ENCODE measurements at regions not wholly inside any gene's neighbourhood (a gene's known extent, or its start where the extent isn't known, plus 50 kb on each side); places are given as distances from the start of the nearest gene placed in this dataset.

GRCh38 chr12:98280621-98281020 lies 234.8 kb upstream of the TMPO start:
- no peak for TF ChIP-seq CTCF (IDR thresholded peaks at IDR 0.05)
- TF ChIP-seq POLR2A (IDR thresholded peaks at IDR 0.05): no peak

All from tibial nerve (tissue), 3 donors.